ENCODE measurements at regions not wholly inside any gene's neighbourhood (a gene's known extent, or its start where the extent isn't known, plus 50 kb on each side); places are given as distances from the start of the nearest gene placed in this dataset.

DNA sequence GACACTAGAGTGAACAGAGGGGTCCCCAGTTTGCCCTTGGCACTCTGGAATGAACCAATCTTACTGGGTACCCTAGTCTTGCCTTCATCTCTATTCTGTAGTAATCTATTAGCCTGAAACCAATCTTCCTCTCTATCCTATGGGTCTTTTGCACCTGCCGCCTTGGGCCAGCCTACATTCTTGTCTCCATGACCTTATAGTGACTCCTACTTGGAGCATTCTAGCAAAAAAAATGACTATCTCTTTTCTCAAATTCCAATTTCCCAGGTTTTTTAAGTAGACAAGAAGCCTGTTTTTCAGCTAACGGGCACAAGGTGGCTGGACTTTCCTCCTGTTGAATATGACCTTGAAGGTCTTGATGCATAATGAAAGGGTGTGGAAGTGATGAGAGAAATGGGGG, 568.7 kb downstream of the TRAM1L1 start:
- intact Hi-C loops (cut with DNase I; ENCODE audit: low total_unique reads), result no loop called here
- no peak overlapping the region for H3K4me3 ChIP-seq (ENCODE audit: low read depth, poor library complexity, severe bottlenecking)
- no peak for TF ChIP-seq POLR2A (IDR thresholded peaks at IDR 0.05)
- TF ChIP-seq, protein P1, sequence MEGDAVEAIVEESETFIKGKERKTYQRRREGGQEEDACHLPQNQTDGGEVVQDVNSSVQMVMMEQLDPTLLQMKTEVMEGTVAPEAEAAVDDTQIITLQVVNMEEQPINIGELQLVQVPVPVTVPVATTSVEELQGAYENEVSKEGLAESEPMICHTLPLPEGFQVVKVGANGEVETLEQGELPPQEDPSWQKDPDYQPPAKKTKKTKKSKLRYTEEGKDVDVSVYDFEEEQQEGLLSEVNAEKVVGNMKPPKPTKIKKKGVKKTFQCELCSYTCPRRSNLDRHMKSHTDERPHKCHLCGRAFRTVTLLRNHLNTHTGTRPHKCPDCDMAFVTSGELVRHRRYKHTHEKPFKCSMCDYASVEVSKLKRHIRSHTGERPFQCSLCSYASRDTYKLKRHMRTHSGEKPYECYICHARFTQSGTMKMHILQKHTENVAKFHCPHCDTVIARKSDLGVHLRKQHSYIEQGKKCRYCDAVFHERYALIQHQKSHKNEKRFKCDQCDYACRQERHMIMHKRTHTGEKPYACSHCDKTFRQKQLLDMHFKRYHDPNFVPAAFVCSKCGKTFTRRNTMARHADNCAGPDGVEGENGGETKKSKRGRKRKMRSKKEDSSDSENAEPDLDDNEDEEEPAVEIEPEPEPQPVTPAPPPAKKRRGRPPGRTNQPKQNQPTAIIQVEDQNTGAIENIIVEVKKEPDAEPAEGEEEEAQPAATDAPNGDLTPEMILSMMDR (IDR thresholded peaks at IDR 0.05), result no peak
- DNase-seq (ENCODE audit: low spot score in 2 of 2), result no peak
- WGBS, 2 donors, result 85 to 91% methylated on average over 2 of the region's 2 CpGs

DNA sequence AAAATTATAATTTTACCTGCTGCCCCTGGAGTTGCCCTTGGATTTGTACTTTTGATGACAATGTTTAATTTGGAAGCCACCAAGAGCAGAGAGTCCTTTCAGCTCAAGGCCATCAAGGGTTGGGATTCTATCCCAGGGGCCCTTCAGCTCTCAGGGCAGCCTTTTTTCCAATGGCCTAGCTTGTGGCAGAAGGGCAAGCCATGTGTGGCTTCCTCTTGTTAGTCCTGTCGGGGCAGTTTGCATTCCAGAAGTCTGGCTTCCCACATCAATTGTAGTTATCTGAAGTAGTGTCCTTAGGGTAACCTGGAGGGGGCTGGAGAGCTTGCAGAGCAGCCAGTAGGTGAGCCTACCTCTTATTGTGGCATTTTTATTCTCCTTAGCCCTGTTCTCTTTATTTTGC, 569.4 kb downstream of the TRAM1L1 start:
- DNase-seq (ENCODE audit: low spot score in 2 of 2), result no peak
- 35 to 53% methylated on average over 1 of the region's 1 CpG for WGBS, 2 donors
- TF ChIP-seq, protein P1 (IDR thresholded peaks at IDR 0.05), result no peak
- H3K4me3 ChIP-seq (ENCODE audit: low read depth, poor library complexity, severe bottlenecking), result no peak overlapping the region
- intact Hi-C loops (cut with DNase I; ENCODE audit: low total_unique reads), result no loop called here

GRCh38 chr4:116512552-116512951, 572.8 kb downstream of the TRAM1L1 start:
- intact Hi-C loops (cut with DNase I; ENCODE audit: low total_unique reads), result no loop called here
- 56 to 61% methylated on average over 3 of the region's 3 CpGs for WGBS, 2 donors
- TF ChIP-seq, protein P1 (IDR thresholded peaks at IDR 0.05), result no peak
- no peak for TF ChIP-seq POLR2A (IDR thresholded peaks at IDR 0.05)
- H3K4me3 ChIP-seq (ENCODE audit: low read depth, poor library complexity, severe bottlenecking), result no peak overlapping the region
- no peak for DNase-seq (ENCODE audit: low spot score in 2 of 2)

DNA sequence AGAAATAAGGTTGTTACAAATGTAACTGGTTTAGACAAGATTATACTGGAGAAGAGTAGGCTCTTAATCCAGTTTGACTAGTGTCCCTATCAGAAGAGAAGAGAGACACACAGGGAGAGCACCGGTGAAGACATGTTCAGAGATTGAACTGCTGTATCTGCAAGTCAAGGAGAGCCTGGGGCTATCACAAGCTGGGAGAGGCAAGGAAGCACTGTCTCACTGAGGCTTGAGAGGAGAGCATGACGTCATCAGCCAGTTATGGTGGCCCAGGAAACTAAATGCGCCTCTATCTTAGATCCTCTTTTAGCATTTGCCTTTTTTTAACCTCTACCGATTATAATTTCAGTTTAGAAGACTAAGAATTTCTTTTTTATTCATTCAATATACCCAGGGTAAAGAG, 583.4 kb downstream of the TRAM1L1 start:
- no peak overlapping the region for H3K4me3 ChIP-seq (ENCODE audit: low read depth, poor library complexity, severe bottlenecking)
- 51 to 61% methylated on average over 4 of the region's 4 CpGs for WGBS, 2 donors
- intact Hi-C loops (cut with DNase I; ENCODE audit: low total_unique reads), result no loop called here
- peak in 1 of 2 donors; percentile 47 for DNase-seq (ENCODE audit: low spot score in 2 of 2)
- no peak for TF ChIP-seq POLR2A (IDR thresholded peaks at IDR 0.05)
- TF ChIP-seq, protein P1 (IDR thresholded peaks at IDR 0.05), result no peak

GRCh38 chr4:116500225-116500624, 585.2 kb downstream of the TRAM1L1 start:
- intact Hi-C loops (cut with DNase I; ENCODE audit: low total_unique reads), result no loop called here
- no peak overlapping the region for H3K4me3 ChIP-seq (ENCODE audit: low read depth, poor library complexity, severe bottlenecking)
- WGBS, 2 donors, result 47 to 53% methylated on average over 2 of the region's 2 CpGs
- TF ChIP-seq, protein P1 (IDR thresholded peaks at IDR 0.05), result no peak
- no peak for TF ChIP-seq POLR2A (IDR thresholded peaks at IDR 0.05)
- DNase-seq (ENCODE audit: low spot score in 2 of 2), result no peak

DNA sequence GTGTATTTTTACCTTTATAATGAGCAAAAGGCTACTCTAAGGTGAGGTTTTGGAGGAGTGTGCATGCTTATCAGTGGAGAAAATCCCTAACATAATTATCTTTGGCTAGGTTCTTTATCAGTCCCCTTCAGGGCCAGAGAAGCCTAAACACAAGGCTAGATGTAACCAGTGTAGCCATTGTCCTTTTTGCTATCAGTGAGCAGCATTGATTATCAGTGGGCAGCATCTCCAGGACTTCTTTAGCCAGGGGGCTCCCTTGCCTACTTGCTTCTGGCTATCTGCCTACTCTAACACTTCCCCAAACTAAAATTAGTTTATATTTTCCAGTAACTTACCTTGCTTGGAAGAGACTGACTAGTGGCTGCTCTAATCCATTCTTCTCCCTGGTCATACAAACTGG, 595.6 kb downstream of the TRAM1L1 start:
- no peak for TF ChIP-seq POLR2A (IDR thresholded peaks at IDR 0.05)
- TF ChIP-seq, protein P1 (IDR thresholded peaks at IDR 0.05), result no peak
- no peak overlapping the region for H3K4me3 ChIP-seq (ENCODE audit: low read depth, poor library complexity, severe bottlenecking)
- no peak for DNase-seq (ENCODE audit: low spot score in 2 of 2)
- intact Hi-C loops (cut with DNase I; ENCODE audit: low total_unique reads), result no loop called here

All from lower leg skin (tissue), 4 donors.